ENCODE measurements at regions not wholly inside any gene's neighbourhood (a gene's known extent, or its start where the extent isn't known, plus 50 kb on each side); places are given as distances from the start of the nearest gene placed in this dataset.

DNA sequence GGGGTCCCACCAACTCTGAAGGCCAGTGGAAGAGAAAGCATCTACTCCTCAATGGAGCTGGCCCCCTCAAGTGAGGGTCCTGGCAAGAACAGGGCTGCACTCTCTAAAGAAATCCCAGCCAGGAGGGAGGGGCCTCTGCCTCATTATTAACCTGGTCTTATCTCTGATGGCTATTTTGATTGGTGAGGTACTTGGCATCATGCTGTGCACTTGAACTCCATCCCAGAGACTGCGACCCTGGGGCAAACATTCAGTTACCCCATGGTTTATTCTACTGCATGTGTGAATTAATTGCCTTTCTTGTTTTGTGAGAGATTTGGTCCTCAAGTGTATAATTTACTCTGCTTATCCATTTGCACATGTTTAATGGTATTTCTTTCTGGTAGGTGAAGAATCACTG lies 55.0 kb upstream of the ETV3 start:
- no peak for DNase-seq (ENCODE audit: low read depth in 3 of 3)

- no peak for DNase-seq (ENCODE audit: low read depth in 3 of 3)
Observed at GRCh38 chr1:157189986-157190982, 52.1 kb upstream of the ETV3 start.

DNA sequence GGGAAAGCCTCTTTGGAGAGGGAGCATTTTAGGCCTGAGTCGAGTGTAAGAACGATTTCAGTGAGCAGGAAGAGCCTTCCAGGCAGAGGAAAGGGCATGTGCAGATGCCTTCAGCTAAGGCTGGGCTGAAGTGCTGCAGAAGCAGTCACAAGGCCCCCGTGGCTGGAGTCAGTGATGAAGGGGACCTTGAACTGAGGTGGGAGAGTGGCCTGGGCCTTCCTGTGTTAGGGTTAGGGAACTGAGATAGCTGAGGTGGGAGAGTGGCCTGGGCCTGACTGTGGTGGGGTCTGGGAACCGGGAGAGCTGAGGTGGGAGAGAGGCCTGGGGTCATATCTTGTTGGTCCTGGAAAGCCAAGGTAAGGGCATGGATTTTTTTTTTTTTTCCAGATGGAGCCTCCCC lies 50.9 kb upstream of the ETV3 start:
- DNase-seq (ENCODE audit: low read depth in 3 of 3), result no peak
